NCI-H526 treated with DMSO at 0.1 percent for 48 hours (cell line): ENCODE measurements at regions not wholly inside any gene's neighbourhood (a gene's known extent, or its start where the extent isn't known, plus 50 kb on each side); places are given as distances from the start of the nearest gene placed in this dataset.
"Not testable (repeated sequence)": the region's sequence is repeated elsewhere in the genome, so short reads cannot be mapped to it uniquely, and the experiment has no call there.

ENCODE experiments used
- DNase-seq: peaks from one replicate; lab custom pipeline; 2025; lab: John Stamatoyannopoulos, UW

- not testable (repeated sequence) for DNase-seq
Measured at GRCh38 chr18:60015826-60016225, 116.0 kb downstream of the PMAIP1 start.

- DNase-seq, result not testable (repeated sequence)
Measured at GRCh38 chr18:60013148-60013547, 113.4 kb downstream of the PMAIP1 start.

- DNase-seq, result no peak
Measured at GRCh38 chr18:60010984-60011383, 111.2 kb downstream of the PMAIP1 start.

DNA sequence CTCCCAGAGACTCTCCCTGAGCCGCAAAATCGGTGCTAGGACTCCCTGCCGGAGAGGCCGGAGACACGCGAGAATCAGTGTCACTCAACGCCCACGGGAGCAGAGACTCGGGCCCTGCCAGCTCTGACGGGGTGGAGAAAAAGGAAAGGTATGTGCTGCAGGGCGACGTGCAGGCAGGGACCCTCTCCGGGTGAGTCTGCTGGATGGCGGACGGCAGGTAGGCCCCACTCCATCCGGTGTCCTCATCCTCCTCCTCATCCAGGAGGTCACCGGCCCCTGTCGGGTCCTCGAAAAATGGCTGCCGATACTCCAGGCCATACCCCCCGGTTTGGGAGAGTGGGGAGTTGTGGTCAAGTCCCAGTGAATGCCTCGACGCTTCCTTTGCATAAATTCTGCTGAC, 110.7 kb downstream of the PMAIP1 start:
- DNase-seq, result no peak

GRCh38 chr18:60007661-60008060, 107.9 kb downstream of the PMAIP1 start:
- DNase-seq, result no peak

- DNase-seq, result no peak
Measured at GRCh38 chr18:60003610-60004185, 103.9 kb downstream of the PMAIP1 start.

DNA sequence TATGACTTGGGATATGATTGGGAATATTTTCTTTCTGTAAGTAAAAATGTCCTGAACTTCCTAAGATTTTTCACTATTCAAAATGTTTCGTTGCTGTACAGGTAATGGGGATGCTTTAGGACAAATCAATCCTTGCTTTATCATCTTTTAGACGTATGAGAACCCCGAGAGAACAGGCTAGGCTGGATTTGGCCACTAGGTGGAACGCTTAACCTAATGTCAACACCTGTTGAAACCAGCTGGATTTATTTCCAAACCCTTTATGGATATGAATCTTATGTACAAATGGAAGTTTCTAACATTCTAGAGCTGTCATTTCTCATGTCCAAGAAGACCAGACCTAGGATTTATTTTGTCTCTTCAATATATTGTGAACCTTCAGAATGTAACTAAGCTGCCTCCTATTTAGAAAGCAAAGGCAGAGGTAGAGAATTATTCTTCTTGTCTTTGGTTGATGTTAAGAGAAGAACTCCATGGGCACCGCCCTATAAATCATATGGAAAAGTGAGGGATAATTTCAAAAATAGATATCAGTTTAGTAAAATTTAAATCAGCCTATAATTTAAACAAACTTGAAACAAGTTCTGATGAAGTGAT, 96.7 kb downstream of the PMAIP1 start:
- DNase-seq, result peak; percentile 30

DNA sequence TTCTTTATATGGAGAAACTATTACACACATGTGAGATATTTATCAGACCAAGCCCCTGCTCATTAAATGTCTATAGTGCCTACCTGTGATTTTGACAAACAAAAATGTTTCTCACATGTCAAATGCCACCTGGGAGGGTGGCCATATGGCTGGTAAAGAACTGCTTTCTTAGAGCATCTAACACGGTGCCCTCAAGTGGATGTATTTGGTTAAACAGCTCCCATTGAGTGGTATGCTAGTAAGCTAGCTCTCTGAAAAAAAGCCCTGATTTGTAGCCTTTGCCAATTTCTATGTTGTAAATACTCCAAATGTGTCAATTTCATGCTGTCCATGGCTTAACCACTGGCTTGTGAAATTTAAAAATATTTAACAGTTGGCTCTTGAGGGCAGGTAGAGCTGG, 94.6 kb downstream of the PMAIP1 start:
- peak; percentile 7 for DNase-seq

- no peak for DNase-seq
Measured at GRCh38 chr18:59993560-59993959, 93.8 kb downstream of the PMAIP1 start.

- no peak for DNase-seq
Measured at GRCh38 chr18:59990121-59990823, 90.5 kb downstream of the PMAIP1 start.

GRCh38 chr18:59988098-59988706, 88.4 kb downstream of the PMAIP1 start:
- DNase-seq, result peak; percentile 51

GRCh38 chr18:59987102-59987501, 87.3 kb downstream of the PMAIP1 start:
- no peak for DNase-seq

DNA sequence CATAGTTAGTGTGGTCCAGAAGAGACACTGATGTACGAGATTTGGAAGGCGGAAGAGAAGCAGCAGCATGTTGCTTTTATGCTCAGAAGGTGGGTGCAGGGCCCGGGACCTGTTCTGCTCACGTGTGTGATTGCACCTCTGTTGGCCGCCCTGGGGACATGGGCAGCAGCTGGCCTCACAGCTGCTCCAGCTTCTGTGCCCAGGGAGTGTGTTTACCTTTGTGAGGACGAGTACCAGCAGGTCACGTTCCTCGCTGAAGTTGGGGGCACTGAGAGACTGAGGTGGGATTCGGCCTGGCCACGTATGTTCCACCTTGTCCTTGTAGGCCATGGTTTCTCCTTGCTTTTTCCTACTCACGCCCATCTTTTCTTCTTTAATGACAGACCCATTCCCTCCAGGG, 86.3 kb downstream of the PMAIP1 start:
- DNase-seq, result no peak

GRCh38 chr18:59985289-59985688, 85.5 kb downstream of the PMAIP1 start:
- DNase-seq, result no peak

DNA sequence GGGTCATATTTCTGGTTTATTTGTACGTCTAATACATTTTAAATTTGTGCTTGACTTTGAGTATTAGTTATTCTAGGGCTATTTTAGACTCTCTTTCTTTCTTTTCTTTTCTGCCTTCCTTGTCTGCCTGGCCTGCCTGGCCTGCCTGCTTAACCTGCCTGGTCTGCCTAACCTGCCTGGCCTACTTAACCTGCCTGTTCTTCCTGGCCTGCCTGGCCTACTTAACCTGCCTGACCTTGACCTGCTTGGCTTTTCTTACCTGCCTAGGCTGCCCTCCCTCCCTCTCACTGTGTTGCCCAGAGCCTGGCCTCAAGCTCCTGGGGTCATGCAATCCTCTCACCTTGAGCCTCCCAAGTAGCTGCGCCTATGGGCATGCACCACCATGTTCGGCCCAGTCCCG, 83.7 kb downstream of the PMAIP1 start:
- no peak for DNase-seq

DNA sequence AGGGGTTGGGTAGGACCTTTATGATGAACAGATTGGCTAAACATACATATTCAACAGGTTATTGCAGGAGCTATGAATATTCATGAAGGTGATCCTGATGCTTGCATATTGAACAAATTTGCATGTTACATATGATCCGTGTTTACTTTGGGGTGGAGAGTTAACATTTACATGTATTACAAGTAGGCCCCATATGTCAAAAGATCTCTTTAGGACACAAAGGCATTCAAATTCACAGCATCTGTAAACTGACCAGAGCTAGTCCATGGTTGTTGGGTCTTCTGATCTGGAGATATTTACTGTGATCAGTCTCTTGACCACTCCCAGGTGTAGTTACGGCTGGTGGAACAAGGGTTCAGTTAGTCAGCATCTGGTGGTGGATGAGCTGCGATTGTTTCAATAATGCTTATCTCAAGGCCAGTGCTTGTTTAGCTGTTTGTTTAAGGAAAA, 80.4 kb downstream of the PMAIP1 start:
- DNase-seq, result peak; percentile 97

DNA sequence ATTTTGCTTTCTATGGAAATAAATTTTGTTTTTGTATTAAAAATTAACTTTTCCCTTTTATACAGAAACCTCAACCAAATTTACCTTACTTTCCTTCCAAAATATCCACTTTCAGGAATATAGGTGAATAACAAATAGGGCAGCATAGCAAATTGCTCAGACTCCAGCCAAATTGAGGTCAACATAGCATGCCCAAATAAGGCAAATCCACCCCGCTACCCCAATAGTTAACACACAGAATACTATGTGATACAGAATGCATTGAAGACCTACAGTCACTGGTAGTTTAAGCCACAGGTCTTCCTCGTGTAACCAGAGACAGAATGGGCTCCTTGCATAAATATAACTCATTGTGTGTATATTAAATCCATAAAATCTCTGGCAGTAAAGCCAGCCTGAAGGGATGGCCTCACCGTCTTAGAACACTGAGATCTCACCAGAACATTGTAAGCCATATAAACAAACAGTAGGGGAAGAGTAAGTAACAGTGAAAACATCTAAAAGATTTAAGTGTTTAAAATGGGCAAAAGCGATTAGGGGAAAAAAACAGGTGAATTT, 72.2 kb downstream of the PMAIP1 start:
- DNase-seq, result no peak

DNA sequence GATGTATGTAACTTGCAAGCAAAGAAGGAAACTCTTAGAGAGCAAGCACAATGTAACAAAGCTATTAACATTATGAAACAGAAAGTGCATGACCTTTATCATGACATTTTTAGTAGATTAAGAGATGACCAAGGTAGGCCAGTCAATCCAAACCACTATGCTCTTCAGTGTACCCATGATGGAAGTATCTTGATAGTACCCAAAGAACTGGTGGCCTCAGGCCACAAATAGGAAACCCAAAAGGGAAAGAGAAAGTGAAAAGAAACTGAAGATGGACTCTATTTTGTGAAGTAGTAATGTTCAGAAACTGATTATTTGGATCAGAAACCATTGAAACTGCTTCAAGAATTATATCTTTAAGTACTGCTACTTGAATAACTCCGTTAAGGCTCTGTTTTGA, 71.3 kb downstream of the PMAIP1 start:
- DNase-seq, result not testable (repeated sequence)

- not testable (repeated sequence) for DNase-seq
Measured at GRCh38 chr18:59969477-59970028, 69.8 kb downstream of the PMAIP1 start.

DNA sequence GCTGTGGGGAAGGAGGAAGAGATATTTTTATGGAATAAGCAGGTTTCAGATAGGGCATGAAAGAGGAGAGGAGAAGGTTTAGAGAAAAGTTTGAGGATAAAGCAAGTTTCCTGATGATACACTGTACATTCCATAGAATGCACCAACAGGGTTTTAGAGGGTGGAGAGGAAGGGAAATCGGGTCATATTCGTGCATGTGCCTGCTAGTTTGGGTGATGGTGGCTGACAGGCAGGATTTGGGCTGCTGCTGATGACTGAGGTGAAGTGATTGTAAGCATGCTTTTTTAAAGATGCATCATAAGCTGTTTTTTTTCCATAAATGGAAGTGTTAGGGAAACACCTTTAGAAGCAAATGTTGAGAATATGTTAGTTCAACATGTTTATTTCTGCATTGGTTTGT, 68.8 kb downstream of the PMAIP1 start:
- DNase-seq, result no peak

GRCh38 chr18:59967878-59968277, 68.1 kb downstream of the PMAIP1 start:
- DNase-seq, result no peak

DNA sequence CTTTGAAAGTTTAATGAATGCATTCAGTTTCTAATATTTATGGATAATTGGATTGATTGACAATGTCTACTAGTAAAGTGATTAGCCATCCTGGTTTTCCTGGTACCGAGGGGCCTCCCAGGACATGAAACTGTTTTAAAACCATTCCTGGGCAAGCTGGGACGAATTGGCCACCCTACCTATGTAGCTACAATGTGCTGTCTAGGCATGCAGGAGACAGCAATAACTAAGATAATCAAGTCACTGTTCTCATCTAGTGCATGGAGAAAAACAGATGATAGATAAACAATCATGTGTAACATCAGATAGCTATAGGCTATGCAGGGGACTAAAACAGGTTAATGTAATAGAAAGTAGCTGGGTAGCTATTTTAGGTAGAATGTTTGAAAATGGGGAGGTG, 67.1 kb downstream of the PMAIP1 start:
- DNase-seq, result no peak
